HEK293 (cell line): ENCODE measurements at regions not wholly inside any gene's neighbourhood (a gene's known extent, or its start where the extent isn't known, plus 50 kb on each side); places are given as distances from the start of the nearest gene placed in this dataset.

Source experiments
- CTCF ChIP-seq: fragments of 450-650 bp; formaldehyde crosslinking; IDR thresholded peaks from 2 replicates; pipeline ENCODE4 v1.5.1; 2016; ENCODE audit warnings: missing biosample characterization, missing genetic modification characterization
- HOXA7 ChIP-seq: sonication (generic); formaldehyde crosslinking; IDR thresholded peaks from 2 replicates; pipeline ENCODE4 v1.8.1; 2022; ENCODE audit warnings: missing genetic modification reagents, borderline replicate concordance
- ZBTB1 ChIP-seq: fragments of 450-650 bp; formaldehyde crosslinking; IDR thresholded peaks from 2 replicates; pipeline ENCODE4 v1.5.1; 2016; ENCODE audit warnings: missing biosample characterization, missing genetic modification characterization
- ZNF24 ChIP-seq: fragments of 450-650 bp; formaldehyde crosslinking; IDR thresholded peaks from 2 replicates; pipeline ENCODE4 v1.5.1; 2016; ENCODE audit warnings: missing biosample characterization, missing genetic modification characterization
- ZNF707 ChIP-seq: fragments of 450-650 bp; formaldehyde crosslinking; IDR thresholded peaks from 2 replicates; pipeline ENCODE4 v1.5.1; 2016; ENCODE audit warnings: missing biosample characterization, missing genetic modification characterization
- ZNF777 ChIP-seq: fragments of 450-650 bp; formaldehyde crosslinking; IDR thresholded peaks from 2 replicates; pipeline ENCODE4 v1.5.1; 2017; ENCODE audit warnings: missing biosample characterization, missing genetic modification characterization, borderline replicate concordance
- ZNF785 ChIP-seq: fragments of 450-650 bp; formaldehyde crosslinking; IDR thresholded peaks from 2 replicates; pipeline ENCODE4 v1.5.1; 2016; ENCODE audit warnings: missing biosample characterization, missing genetic modification characterization

- TF ChIP-seq ZBTB1 (tag by site-specific recombination): no peak
- no peak for TF ChIP-seq HOXA7
- TF ChIP-seq ZNF707 (tag by site-specific recombination): no peak
- no peak for TF ChIP-seq CTCF (tag by site-specific recombination)
- no peak for TF ChIP-seq ZNF24 (tag by site-specific recombination)
- no peak for TF ChIP-seq ZNF785 (tag by site-specific recombination)
- TF ChIP-seq ZNF777 (tag by site-specific recombination): no peak
These were observed 103.9 kb upstream of the MEX3C start for GRCh38 chr18:51301376-51301775.
